GM12801 (cell line): ENCODE measurements at regions not wholly inside any gene's neighbourhood (a gene's known extent, or its start where the extent isn't known, plus 50 kb on each side); places are given as distances from the start of the nearest gene placed in this dataset.

Source experiments
- TF ChIP-seq, protein P1 (sequence below): IDR thresholded peaks from one replicate; pipeline ENCODE4 v1.5.1; 2011; ENCODE audit warnings: control low read depth; ENCODE audit not compliant: insufficient read length; ENCODE audit errors: extremely low read depth

DNA sequence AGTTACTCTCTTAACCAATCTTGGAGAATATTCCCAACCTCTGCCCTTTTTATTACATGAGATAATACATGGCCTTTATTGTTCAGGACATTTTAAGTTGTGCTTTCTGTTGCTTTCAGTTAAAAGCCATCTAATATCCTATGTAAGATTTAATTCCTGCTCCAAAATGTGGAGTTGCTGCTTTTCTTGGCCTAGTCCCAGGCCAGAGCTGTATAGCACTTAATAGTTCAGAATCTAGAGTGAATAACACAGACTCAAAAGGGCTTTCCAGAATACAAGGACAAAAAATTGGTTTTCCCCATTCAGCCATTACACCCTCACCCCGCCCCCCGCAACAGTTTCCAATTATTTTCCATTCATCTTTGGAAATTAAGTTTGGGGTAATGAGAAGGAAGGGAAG is 144.3 kb upstream of the SMAD1 start:
- TF ChIP-seq, protein P1, sequence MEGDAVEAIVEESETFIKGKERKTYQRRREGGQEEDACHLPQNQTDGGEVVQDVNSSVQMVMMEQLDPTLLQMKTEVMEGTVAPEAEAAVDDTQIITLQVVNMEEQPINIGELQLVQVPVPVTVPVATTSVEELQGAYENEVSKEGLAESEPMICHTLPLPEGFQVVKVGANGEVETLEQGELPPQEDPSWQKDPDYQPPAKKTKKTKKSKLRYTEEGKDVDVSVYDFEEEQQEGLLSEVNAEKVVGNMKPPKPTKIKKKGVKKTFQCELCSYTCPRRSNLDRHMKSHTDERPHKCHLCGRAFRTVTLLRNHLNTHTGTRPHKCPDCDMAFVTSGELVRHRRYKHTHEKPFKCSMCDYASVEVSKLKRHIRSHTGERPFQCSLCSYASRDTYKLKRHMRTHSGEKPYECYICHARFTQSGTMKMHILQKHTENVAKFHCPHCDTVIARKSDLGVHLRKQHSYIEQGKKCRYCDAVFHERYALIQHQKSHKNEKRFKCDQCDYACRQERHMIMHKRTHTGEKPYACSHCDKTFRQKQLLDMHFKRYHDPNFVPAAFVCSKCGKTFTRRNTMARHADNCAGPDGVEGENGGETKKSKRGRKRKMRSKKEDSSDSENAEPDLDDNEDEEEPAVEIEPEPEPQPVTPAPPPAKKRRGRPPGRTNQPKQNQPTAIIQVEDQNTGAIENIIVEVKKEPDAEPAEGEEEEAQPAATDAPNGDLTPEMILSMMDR, result no peak

DNA sequence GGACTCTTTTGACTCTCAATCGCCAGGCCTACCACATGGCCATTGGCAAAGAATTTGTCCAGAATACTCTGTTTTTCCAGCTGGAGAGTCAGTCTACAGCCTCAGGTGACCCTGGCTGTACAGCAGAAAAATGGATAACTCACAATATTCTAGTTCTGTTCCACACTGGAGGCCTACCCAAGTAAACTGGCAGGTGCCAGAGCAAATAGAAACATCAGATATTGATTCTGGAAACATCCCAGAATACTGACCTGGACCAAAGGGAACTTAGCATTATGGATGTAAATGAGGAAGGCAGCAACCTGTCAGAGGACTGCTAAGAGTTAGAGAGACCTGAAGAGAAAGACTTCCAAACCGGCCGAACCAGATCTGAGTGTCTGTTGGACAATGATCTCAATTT is 147.9 kb upstream of the SMAD1 start:
- TF ChIP-seq, protein P1, result no peak

DNA sequence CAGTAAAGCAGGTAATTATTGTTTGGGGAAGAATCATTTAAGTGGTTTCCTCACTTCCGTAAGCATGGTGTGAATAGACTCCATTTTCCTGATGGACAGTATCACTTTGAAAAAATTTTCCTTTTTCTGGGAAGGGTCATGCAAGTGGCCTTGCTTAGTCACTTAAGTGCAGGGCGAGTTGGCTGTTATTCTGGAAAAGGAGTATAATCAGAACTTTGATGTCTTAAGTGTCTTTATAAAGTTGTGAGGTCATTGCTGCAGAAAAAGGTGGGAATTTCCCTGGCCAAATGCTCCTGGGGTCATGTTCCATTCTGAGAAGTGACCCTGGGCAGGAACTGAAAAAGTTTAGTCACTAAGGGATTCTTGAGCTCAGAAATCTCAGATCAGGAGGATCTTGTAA is 146.1 kb upstream of the OTUD4 start:
- TF ChIP-seq, protein P1, result no peak

DNA sequence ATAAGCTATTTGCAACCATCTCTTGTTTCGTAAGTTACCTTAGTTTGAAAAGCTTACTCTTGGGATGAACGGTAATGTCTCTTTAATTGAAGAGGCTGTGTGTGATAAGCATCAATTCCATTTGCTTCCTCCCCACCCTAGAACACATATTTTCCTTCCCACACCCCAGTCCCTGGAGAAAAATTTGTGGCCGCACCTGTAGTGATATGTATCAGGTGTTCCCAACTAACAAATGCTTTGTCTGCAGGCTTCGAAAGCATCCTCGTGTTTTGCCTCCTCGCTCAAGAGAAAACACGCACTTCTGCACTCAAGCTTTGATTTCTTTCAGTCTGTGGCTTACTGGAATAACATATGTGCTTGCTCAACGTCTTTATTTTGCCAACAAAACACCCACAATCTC is 143.8 kb upstream of the OTUD4 start:
- TF ChIP-seq, protein P1, result no peak

DNA sequence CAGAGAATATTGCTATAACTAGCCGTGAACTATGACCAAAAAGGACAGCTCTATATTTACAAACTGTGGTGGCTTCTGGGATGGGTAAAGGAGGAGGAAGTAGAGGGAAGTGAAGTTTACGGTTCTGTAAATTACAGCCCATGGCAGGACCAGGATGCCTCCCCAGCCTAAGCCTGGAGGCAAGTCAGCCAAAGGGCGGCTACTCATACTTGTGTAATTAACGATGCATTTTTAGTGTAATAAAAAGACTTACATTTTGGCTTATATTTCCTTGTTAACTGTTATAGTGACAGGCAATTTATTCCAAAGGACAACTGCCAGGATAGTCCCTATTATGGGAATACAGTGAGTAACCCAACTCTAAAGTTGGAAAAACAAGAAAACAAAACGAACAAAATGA is 139.9 kb upstream of the OTUD4 start:
- TF ChIP-seq, protein P1, result no peak

DNA sequence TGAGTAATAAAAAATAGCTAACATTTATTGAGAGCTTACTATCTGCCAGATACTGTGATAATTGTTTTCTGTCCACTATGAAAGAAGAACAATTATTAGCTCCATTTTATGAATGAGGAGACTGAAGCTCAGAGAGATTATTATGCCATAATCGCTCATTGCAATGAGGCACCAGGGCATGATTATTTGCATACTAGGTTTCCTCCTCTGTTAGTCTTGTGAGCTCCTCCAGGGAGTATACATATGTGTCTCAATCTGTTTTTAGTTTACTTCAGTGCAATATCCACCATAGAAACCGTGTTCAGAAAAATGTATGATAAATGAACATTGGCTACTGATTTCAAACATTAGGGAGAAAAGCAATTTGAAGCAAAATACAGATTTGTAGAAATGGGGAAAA is 139.4 kb upstream of the OTUD4 start:
- TF ChIP-seq, protein P1, result no peak

DNA sequence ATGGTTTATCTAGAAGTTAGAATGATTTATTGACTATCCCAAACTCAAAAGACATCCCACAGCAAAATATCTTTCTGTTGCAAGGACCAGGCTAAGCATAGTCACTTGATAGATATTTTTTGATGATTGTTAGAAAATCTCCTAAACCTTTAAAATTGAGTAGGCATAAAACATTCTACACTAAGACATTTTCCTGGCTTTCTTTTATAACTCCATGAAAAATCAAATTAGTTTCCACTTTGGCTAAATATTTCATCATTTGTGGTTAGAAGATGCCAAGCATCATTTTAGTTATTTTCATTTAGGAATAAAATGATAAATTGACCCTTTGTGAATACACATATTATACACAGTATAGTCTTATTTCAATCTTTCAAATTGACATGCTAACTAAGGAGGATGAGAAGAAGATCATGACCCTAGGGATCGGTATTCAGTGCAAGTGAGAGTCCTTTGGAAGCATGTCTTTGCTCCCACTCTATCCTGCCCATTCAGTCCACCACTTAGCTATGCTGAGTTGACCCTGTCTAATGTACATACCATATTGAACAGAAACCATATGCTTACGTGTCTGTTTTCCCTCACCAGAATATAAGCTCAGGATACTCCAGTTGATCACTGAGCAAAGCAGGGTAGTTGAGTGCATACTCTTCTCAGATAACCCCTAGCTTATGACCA is 136.6 kb upstream of the OTUD4 start:
- TF ChIP-seq, protein P1, result no peak
